T1000 (cell line): ENCODE measurements at regions not wholly inside any gene's neighbourhood (a gene's known extent, or its start where the extent isn't known, plus 50 kb on each side); places are given as distances from the start of the nearest gene placed in this dataset.

Experiments
- DNase-seq: peaks from one replicate; lab custom pipeline; 2025; ENCODE audit warnings: mixed read lengths; lab: John Stamatoyannopoulos, UW

GRCh38 chr11:134515081-134515960 lies 103.3 kb upstream of the B3GAT1 start:
- DNase-seq: no peak

GRCh38 chr11:134514354-134514951 lies 102.4 kb upstream of the B3GAT1 start:
- DNase-seq: no peak

- no peak for DNase-seq
Measured at GRCh38 chr11:134513585-134514120, 101.6 kb upstream of the B3GAT1 start.

GRCh38 chr11:134512571-134513538 lies 100.8 kb upstream of the B3GAT1 start:
- DNase-seq: no peak

- no peak for DNase-seq
Measured at GRCh38 chr11:134512061-134512460, 100.0 kb upstream of the B3GAT1 start.

- no peak for DNase-seq
Measured at GRCh38 chr11:134511255-134511654, 99.2 kb upstream of the B3GAT1 start.

- DNase-seq: no peak
Measured at GRCh38 chr11:134510233-134511040, 98.4 kb upstream of the B3GAT1 start.

DNA sequence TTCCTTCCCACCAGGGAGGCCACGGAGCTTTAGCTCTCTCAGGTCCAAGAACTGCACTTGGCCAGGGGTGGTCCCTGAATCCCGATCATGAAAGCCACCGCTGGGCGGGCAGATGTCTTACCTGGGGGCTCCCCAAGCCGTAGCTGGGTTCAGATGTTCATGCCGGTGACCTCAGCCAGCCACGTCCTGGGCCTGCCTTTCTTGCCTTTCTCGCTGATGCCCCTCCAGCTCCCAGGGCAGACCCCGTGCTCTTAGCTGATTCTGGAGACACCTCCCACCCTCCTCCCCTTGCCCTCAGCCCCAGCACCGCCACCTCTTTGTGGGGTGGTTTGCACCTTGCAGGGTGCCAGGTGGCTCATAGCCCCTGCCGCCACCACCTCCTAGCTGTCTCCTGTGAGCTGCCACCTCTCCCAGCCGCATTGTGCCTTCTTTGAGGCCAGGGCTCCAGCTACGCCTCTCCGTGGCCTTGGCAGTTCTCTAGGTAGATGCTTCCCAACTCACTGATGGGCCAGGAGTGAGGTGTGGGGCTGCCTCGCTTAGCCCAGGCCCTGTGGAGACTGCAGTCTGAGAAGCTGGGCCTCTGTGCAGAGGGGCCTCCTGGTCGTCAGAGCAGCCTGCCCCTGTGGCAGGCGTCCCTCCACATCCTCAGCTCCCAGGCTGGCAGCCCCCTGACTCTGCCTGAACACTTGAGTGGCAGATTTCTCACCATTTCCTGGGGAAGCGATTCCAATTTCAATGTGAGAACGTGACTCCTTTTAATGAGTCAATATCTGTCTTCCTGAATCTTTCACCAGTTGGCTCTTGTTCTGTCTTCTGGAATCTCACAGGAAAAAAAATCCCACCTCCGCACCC lies 97.6 kb upstream of the B3GAT1 start:
- no peak for DNase-seq

DNA sequence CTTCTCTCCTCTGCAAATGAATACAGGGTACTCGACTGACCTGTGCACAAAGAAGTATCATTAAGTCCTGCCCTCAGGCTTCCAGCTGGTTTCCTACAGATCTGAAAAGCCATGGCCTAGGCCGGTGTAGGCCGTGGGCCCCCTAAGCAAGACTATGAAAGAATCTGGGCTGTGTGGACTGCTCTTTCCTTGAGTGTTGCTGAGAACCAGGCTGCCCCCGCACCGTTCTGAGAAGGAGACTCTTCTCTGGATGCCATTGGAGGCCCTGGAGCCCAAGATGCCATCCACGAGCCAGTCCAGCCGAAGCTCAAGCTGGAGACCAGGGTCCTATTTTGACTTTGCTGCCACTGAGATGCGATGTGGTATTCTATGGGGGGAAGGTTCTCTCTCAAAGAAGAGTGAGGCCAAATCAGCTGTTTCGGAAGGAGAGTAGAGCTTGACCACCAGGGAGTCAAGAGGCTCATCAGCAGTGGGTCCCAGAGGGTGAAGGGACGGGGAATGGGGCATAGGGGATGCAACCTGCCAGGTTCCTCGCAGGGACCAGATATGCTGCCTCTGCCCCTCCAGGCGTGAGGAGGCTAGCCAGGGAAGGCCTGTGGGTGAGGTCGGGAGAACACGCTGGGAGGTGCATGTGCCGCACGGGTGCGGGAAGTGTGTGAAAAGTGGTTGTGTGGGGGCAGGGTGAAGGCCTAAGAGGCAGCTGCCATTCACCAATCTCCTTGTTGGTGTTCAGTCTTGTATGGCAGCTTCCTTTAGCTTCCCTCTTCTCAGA lies 96.4 kb upstream of the B3GAT1 start:
- no peak for DNase-seq

GRCh38 chr11:134506046-134506445 lies 94.0 kb upstream of the B3GAT1 start:
- DNase-seq: no peak

DNA sequence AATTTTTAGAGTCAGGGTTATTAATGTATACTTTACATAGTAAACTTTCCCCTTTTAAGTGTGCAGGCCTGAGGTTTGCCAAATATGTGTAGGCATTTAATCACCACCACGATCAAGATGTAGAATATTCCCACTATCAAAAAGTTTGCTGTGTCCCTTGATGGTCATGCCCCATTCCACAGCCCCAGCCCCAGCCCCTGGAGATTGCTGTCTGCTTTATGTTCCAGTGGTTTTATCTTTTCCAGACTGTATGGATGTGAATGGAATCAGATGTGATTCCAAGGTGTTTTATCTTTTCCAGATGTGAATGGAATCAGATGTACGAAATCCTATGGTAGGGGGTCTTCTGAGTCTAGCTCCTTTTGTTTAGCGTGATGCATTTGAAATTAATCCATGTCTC lies 93.1 kb upstream of the B3GAT1 start:
- no peak for DNase-seq

GRCh38 chr11:134504146-134504905 lies 92.3 kb upstream of the B3GAT1 start:
- no peak for DNase-seq

GRCh38 chr11:134503596-134503995 lies 91.6 kb upstream of the B3GAT1 start:
- no peak for DNase-seq

GRCh38 chr11:134503100-134503499 lies 91.1 kb upstream of the B3GAT1 start:
- DNase-seq: no peak

GRCh38 chr11:134502153-134502550 lies 90.1 kb upstream of the B3GAT1 start:
- no peak for DNase-seq

DNA sequence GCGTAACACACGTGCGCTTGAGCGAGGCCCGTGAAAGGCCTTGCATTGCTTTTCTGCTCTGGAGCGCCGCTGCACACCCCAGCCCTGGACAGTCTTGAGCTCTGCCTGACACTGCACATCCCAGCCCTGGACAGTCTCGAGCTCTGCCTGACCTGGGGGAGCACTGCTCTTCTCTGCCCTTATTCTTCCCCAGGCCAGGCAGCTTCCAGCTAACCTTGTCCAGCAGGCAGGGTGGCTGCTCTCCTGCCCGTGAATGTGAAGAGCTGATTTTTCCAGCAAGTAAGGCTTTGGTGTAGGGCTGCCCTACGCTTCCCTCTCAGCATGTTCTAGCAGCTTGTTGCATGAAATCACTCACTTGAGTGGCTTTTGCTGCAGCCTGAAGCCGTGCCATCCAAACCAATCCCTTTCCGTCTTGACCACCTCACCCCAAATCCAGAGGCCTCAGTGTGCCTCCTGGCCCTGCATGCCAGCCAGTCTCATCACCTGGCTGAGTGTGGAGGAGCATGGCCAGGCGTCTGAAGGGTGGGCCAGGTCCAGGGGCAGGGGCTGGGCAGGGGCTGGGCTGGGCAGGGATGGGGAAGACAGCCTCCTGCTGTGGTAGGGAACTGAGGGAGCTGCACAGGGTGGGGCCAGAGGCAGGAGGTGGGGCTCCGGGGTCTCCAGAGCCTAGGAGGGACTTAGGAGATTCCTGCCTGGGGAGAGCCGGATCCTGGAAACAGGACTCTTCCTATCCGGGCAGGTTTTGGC lies 89.5 kb upstream of the B3GAT1 start:
- no peak for DNase-seq

DNA sequence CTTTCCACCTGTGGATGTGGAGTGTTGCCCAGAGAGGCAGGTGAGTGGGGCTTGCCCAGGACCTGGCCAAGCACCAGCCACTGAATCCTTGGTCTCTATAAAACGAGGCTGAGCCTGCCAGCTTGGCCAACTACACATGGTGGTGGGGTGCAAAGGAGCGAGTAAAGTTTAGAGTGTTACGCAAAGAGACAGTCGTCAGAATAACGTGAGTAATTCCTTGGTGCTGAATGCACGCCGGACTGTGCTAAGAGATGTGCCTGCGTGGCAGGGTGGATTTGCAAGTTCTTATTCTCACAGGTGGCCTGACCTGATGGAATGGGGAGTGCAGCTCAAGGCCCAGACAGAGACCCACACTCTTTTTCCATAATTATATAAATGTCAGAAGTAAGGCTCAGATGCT lies 88.6 kb upstream of the B3GAT1 start:
- no peak for DNase-seq

DNA sequence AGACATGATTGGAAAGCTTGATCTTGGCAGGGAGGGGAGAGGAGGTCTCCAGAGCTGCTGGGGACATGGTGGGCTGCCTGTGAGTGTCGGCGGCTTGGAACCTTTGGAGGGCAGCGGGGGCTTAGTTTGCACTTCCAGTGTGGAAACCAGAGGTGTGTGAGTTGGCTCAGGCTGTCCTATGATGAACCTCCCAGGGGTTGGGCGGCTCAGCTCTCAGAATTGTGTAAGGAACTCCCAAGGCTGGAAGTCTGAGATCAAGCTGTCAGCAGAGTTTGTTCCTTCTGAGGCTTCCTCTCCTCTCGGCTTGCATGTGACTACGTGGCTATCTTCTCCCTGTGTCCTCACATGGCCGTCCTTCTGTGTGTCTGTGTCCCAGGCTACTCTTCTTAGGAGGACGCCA lies 87.9 kb upstream of the B3GAT1 start:
- DNase-seq: no peak
